SHP77 (cell line): ENCODE measurements at regions not wholly inside any gene's neighbourhood (a gene's known extent, or its start where the extent isn't known, plus 50 kb on each side); places are given as distances from the start of the nearest gene placed in this dataset.
A peak's percentile ranks its signal among the peaks of the same experiment; 100 is the strongest.

ENCODE experiments used
- DNase-seq, 2 experiments: peaks; one replicate each; lab custom pipeline; 2025; lab: John Stamatoyannopoulos, UW

- DNase-seq, result no peak
Measured at GRCh38 chr11:69931060-69931910, 112.1 kb upstream of the FGF3 start.

- DNase-seq, result no peak
Measured at GRCh38 chr11:69931994-69932910, 113.0 kb upstream of the FGF3 start.

GRCh38 chr11:69934861-69935494, 115.8 kb upstream of the FGF3 start:
- peak in 1 of 2 experiments; percentile 30 for DNase-seq

GRCh38 chr11:69935941-69936505, 116.8 kb upstream of the FGF3 start:
- no peak for DNase-seq

GRCh38 chr11:69936771-69937170, 117.6 kb upstream of the FGF3 start:
- no peak for DNase-seq

GRCh38 chr11:69938206-69938605, 119.0 kb upstream of the FGF3 start:
- DNase-seq, result no peak

- no peak for DNase-seq
Measured at GRCh38 chr11:69939551-69940245, 120.5 kb upstream of the FGF3 start.

- DNase-seq, result no peak
Measured at GRCh38 chr11:69940246-69940610, 121.0 kb upstream of the FGF3 start.

GRCh38 chr11:69941546-69942332, 122.5 kb upstream of the FGF3 start:
- DNase-seq, result no peak

GRCh38 chr11:69942333-69942820, 123.2 kb upstream of the FGF3 start:
- DNase-seq, result no peak

- DNase-seq, result no peak
Measured at GRCh38 chr11:69943066-69943465, 123.8 kb upstream of the FGF3 start.

- DNase-seq, result no peak
Measured at GRCh38 chr11:69943506-69943905, 124.3 kb upstream of the FGF3 start.

- no peak for DNase-seq
Measured at GRCh38 chr11:69944146-69944795, 125.1 kb upstream of the FGF3 start.

- no peak for DNase-seq
Measured at GRCh38 chr11:69945157-69945556, 125.9 kb upstream of the FGF3 start.

GRCh38 chr11:69947059-69947792, 128.0 kb upstream of the FGF3 start:
- no peak for DNase-seq

GRCh38 chr11:69947793-69948255, 128.6 kb upstream of the FGF3 start:
- DNase-seq, result no peak

GRCh38 chr11:69948256-69949141, 129.3 kb upstream of the FGF3 start:
- no peak for DNase-seq

GRCh38 chr11:69949327-69949726, 128.8 kb upstream of the ANO1 start:
- DNase-seq, result no peak
